ENCODE measurements at regions not wholly inside any gene's neighbourhood (a gene's known extent, or its start where the extent isn't known, plus 50 kb on each side); places are given as distances from the start of the nearest gene placed in this dataset.
"Not testable (repeated sequence)": the region's sequence is repeated elsewhere in the genome, so short reads cannot be mapped to it uniquely, and the experiment has no call there.

- Mint-ChIP-seq H3K4me1 (no peaks in the 10 kb centered on the region), H3K36me3 (no peaks in the 10 kb centered on the region)
Observed at GRCh38 chr5:53259176-53259575, 149.6 kb upstream of the MOCS2 start.

GRCh38 chr5:53260446-53260845, 150.9 kb upstream of the MOCS2 start:
- no peak for DNase-seq (ENCODE audit: low spot score in 2 of 2, unreplicated experiment in 2 of 2)

More at GRCh38 chr5:53259176-53259575, 149.6 kb upstream of the MOCS2 start:
- DNase-seq (ENCODE audit: low spot score in 2 of 2, unreplicated experiment in 2 of 2) = no peak
- Mint-ChIP-seq H3K27ac (no peak overlapping the region), H3K27me3 (ENCODE audit: low read depth) (no peaks in the 10 kb centered on the region), H3K9me3 (peaks cover 7% of the 10 kb centered on the region), H3K4me3 (no peak overlapping the region)
- no peak for TF ChIP-seq CTCF (IDR thresholded peaks at IDR 0.05; ENCODE audit: unreplicated experiment)

GRCh38 chr5:53261245-53261644, 151.7 kb upstream of the MOCS2 start:
- Mint-ChIP-seq H3K9me3 (peaks cover 7% of the 10 kb centered on the region), H3K27me3 (ENCODE audit: low read depth) (no peaks in the 10 kb centered on the region), H3K4me1 (no peaks in the 10 kb centered on the region), H3K27ac (no peak overlapping the region), H3K36me3 (no peaks in the 10 kb centered on the region), H3K4me3 (no peak overlapping the region)
- no peak for DNase-seq (ENCODE audit: low spot score in 2 of 2, unreplicated experiment in 2 of 2)
- TF ChIP-seq CTCF (IDR thresholded peaks at IDR 0.05; ENCODE audit: unreplicated experiment) = no peak

More at GRCh38 chr5:53260446-53260845, 150.9 kb upstream of the MOCS2 start:
- Mint-ChIP-seq H3K4me1 (no peaks in the 10 kb centered on the region), H3K27me3 (ENCODE audit: low read depth) (no peaks in the 10 kb centered on the region), H3K4me3 (no peak overlapping the region), H3K27ac (no peak overlapping the region), H3K9me3 (peaks cover 7% of the 10 kb centered on the region), H3K36me3 (no peaks in the 10 kb centered on the region)
- TF ChIP-seq CTCF (IDR thresholded peaks at IDR 0.05; ENCODE audit: unreplicated experiment) = no peak

GRCh38 chr5:53262348-53262970, 152.9 kb upstream of the MOCS2 start:
- Mint-ChIP-seq H3K27ac (no peak overlapping the region), H3K4me1 (no peaks in the 10 kb centered on the region), H3K27me3 (ENCODE audit: low read depth) (no peaks in the 10 kb centered on the region), H3K9me3 (peaks cover 8% of the 10 kb centered on the region), H3K36me3 (no peaks in the 10 kb centered on the region), H3K4me3 (no peak overlapping the region)
- TF ChIP-seq CTCF (IDR thresholded peaks at IDR 0.05; ENCODE audit: unreplicated experiment) = no peak
- no peak for DNase-seq (ENCODE audit: low spot score in 2 of 2, unreplicated experiment in 2 of 2)

- DNase-seq (ENCODE audit: low spot score in 2 of 2, unreplicated experiment in 2 of 2) = no peak
- no peak for TF ChIP-seq CTCF (IDR thresholded peaks at IDR 0.05; ENCODE audit: unreplicated experiment)
- H3K4me1 Mint-ChIP-seq = no peaks in the 10 kb centered on the region
- no peak overlapping the region for H3K4me3 Mint-ChIP-seq
- no peak overlapping the region for H3K27ac Mint-ChIP-seq
- no peaks in the 10 kb centered on the region for H3K27me3 Mint-ChIP-seq (ENCODE audit: low read depth)
- no peaks in the 10 kb centered on the region for H3K36me3 Mint-ChIP-seq
- H3K9me3 Mint-ChIP-seq = peaks cover 10% of the 10 kb centered on the region
Observed at GRCh38 chr5:53263151-53263550, 153.6 kb upstream of the MOCS2 start.

GRCh38 chr5:53265043-53265442, 155.5 kb upstream of the MOCS2 start:
- no peaks in the 10 kb centered on the region for H3K36me3 Mint-ChIP-seq
- H3K4me3 Mint-ChIP-seq = no peak overlapping the region
- H3K27ac Mint-ChIP-seq = no peak overlapping the region
- DNase-seq (ENCODE audit: low spot score in 2 of 2, unreplicated experiment in 2 of 2) = no peak
- TF ChIP-seq CTCF (IDR thresholded peaks at IDR 0.05; ENCODE audit: unreplicated experiment) = no peak
- no peaks in the 10 kb centered on the region for H3K27me3 Mint-ChIP-seq (ENCODE audit: low read depth)
- no peaks in the 10 kb centered on the region for H3K4me1 Mint-ChIP-seq
- peaks cover 13% of the 10 kb centered on the region for H3K9me3 Mint-ChIP-seq

GRCh38 chr5:53268241-53268640, 158.7 kb upstream of the MOCS2 start:
- not testable (repeated sequence) for H3K36me3 Mint-ChIP-seq; H3K27me3 Mint-ChIP-seq (ENCODE audit: low read depth); H3K4me3 Mint-ChIP-seq; H3K4me1 Mint-ChIP-seq; DNase-seq (ENCODE audit: low spot score in 2 of 2, unreplicated experiment in 2 of 2); H3K27ac Mint-ChIP-seq
- H3K9me3 Mint-ChIP-seq = peaks cover 18% of the 10 kb centered on the region

All from mesothelial cell of epicardium (in vitro differentiated cells).